ENCODE measurements at regions not wholly inside any gene's neighbourhood (a gene's known extent, or its start where the extent isn't known, plus 50 kb on each side); places are given as distances from the start of the nearest gene placed in this dataset.

- no peak overlapping the region for H3K23ac ChIP-seq (ENCODE audit: low read depth, low read length, poor library complexity)
- H2AK5ac ChIP-seq (ENCODE audit: low read depth, low read length) = no peak overlapping the region
- H2BK12ac ChIP-seq (ENCODE audit: low read length) = no peak overlapping the region
- H2AFZ ChIP-seq (ENCODE audit: low read length) = peak overlapping the region; percentile 50
- H3K18ac ChIP-seq (ENCODE audit: low read length) = no peak overlapping the region
- H2BK5ac ChIP-seq (ENCODE audit: low read length) = no peak overlapping the region
- no peaks in the 10 kb centered on the region for H3K79me1 ChIP-seq (ENCODE audit: low read depth, low read length)
- H3K9me3 ChIP-seq (replicated peaks in 1 of 2; ENCODE audit: control insufficient read depth in 2 of 2, insufficient read depth in 1 of 2, low read depth in 1 of 2, low read length in 2 of 2) = no peaks in the 10 kb centered on the region
- no peak overlapping the region for H4K91ac ChIP-seq (ENCODE audit: low read depth, low read length, poor library complexity)
- H2BK120ac ChIP-seq (ENCODE audit: low read depth, low read length) = no peak overlapping the region
- no peak overlapping the region for H3K14ac ChIP-seq (ENCODE audit: low read length)
- no peak overlapping the region for H3K9ac ChIP-seq (ENCODE audit: low read depth, low read length, poor library complexity)
- H3K36me3 ChIP-seq (replicated peaks in 1 of 2; ENCODE audit: control insufficient read depth in 2 of 2, insufficient read depth in 2 of 2, low read length in 2 of 2) = no peaks in the 10 kb centered on the region
- WGBS, 2 donors (ENCODE audit: extremely low coverage in 2 of 2, insufficient read length in 2 of 2, insufficient replicate concordance in 1 of 2) = no CpG with 5 or more reads among the region's 1 CpG
- H3K4me3 ChIP-seq (ENCODE audit: low read length in 2 of 2) = no peak overlapping the region
- H3K27me3 ChIP-seq (ENCODE audit: control insufficient read depth in 3 of 3, insufficient read depth in 3 of 3, low read depth in 1 of 3, low read length in 3 of 3) = no peaks in the 10 kb centered on the region
- no peak overlapping the region for H3K4me2 ChIP-seq (ENCODE audit: insufficient read depth, low read length, poor library complexity, severe bottlenecking)
- no peak overlapping the region for H4K8ac ChIP-seq (ENCODE audit: low read depth, low read length)
- H3K27ac ChIP-seq (replicated peaks; ENCODE audit: low read length) = no peak overlapping the region
- DNase-seq (ENCODE audit: low spot score) = no peak
- H2BK15ac ChIP-seq (ENCODE audit: low read length) = no peak overlapping the region
- H3K4me1 ChIP-seq (ENCODE audit: control insufficient read depth in 2 of 2, insufficient read depth in 1 of 2, low read depth in 1 of 2, low read length in 2 of 2) = peaks cover 2 to 11% of the 10 kb centered on the region in 2 donors
- H3K4ac ChIP-seq (ENCODE audit: low read length) = no peak overlapping the region
Observed at GRCh38 chr4:133476063-133476462, 327.0 kb downstream of the PCDH10 start.

DNA sequence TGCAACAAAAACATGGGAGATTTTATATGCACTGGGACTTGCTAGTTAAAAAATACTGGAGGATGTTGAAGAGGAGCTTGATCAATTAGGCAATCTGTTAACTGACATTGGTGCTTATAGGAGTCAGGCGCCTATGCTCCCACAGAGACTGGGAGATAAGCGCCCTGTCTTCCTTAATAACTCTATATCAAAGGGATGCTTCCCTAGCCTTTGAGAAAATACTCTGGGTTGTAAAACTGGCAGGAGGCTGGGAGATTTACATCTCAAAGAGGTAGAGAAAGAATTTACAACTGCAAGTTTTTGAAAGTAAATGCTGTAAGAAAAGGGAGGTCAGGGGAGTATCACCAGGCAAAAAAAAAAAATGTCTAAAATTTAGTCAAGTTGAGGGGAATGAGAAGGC lies 325.4 kb downstream of the PCDH10 start:
- Histone ChIP-seq H2BK120ac (ENCODE audit: low read depth, low read length) (no peak overlapping the region), H3K14ac (ENCODE audit: low read length) (no peak overlapping the region), H3K27me3 (ENCODE audit: control insufficient read depth in 3 of 3, insufficient read depth in 3 of 3, low read depth in 1 of 3, low read length in 3 of 3) (no peaks in the 10 kb centered on the region), H4K91ac (ENCODE audit: low read depth, low read length, poor library complexity) (no peak overlapping the region), H3K4ac (ENCODE audit: low read length) (no peak overlapping the region), H2BK12ac (ENCODE audit: low read length) (no peak overlapping the region), H3K18ac (ENCODE audit: low read length) (no peak overlapping the region), H3K4me3 (ENCODE audit: low read length in 2 of 2) (no peak overlapping the region), H3K9me3 (replicated peaks in 1 of 2; ENCODE audit: control insufficient read depth in 2 of 2, insufficient read depth in 1 of 2, low read depth in 1 of 2, low read length in 2 of 2) (no peaks in the 10 kb centered on the region), H3K9ac (ENCODE audit: low read depth, low read length, poor library complexity) (no peak overlapping the region), H2BK5ac (ENCODE audit: low read length) (no peak overlapping the region), H2AFZ (ENCODE audit: low read length) (peak overlapping the region; percentile 4), H2AK5ac (ENCODE audit: low read depth, low read length) (no peak overlapping the region), H3K23ac (ENCODE audit: low read depth, low read length, poor library complexity) (no peak overlapping the region), H3K27ac (replicated peaks; ENCODE audit: low read length) (no peak overlapping the region), H3K4me2 (ENCODE audit: insufficient read depth, low read length, poor library complexity, severe bottlenecking) (no peak overlapping the region), H3K4me1 (ENCODE audit: control insufficient read depth in 2 of 2, insufficient read depth in 1 of 2, low read depth in 1 of 2, low read length in 2 of 2) (peaks cover 2 to 11% of the 10 kb centered on the region in 2 donors), H3K36me3 (replicated peaks in 1 of 2; ENCODE audit: control insufficient read depth in 2 of 2, insufficient read depth in 2 of 2, low read length in 2 of 2) (no peaks in the 10 kb centered on the region), H3K79me1 (ENCODE audit: low read depth, low read length) (no peaks in the 10 kb centered on the region), H4K8ac (ENCODE audit: low read depth, low read length) (no peak overlapping the region), H2BK15ac (ENCODE audit: low read length) (no peak overlapping the region)
- WGBS, 2 donors (ENCODE audit: extremely low coverage in 2 of 2, insufficient read length in 2 of 2, insufficient replicate concordance in 1 of 2) = no CpG with 5 or more reads among the region's 2 CpGs
- DNase-seq (ENCODE audit: low spot score) = no peak

DNA sequence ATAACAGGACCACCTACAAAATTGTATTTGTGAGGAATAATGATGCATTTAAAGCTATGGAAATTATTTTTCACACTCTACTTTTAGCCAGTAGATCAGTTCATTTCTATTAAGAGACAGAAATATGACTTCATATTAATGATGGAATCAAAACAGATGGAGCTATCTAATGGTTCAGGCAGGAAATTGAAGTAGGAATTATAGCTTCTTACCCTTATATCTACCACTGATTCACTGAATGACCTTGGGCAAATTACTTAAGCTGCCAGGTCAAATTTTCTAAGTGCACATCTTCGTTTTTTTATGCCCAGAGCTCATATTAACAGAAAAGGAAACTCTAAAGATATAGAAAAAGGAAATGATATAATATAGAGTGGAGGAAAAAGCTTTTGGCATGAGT lies 323.1 kb downstream of the PCDH10 start:
- Histone ChIP-seq H3K18ac (ENCODE audit: low read length) (no peak overlapping the region), H3K27me3 (ENCODE audit: control insufficient read depth in 3 of 3, insufficient read depth in 3 of 3, low read depth in 1 of 3, low read length in 3 of 3) (no peaks in the 10 kb centered on the region), H2AFZ (ENCODE audit: low read length) (no peak overlapping the region), H2AK5ac (ENCODE audit: low read depth, low read length) (no peak overlapping the region), H3K79me1 (ENCODE audit: low read depth, low read length) (no peaks in the 10 kb centered on the region), H4K8ac (ENCODE audit: low read depth, low read length) (no peak overlapping the region), H3K23ac (ENCODE audit: low read depth, low read length, poor library complexity) (no peak overlapping the region), H3K9me3 (replicated peaks in 1 of 2; ENCODE audit: control insufficient read depth in 2 of 2, insufficient read depth in 1 of 2, low read depth in 1 of 2, low read length in 2 of 2) (no peaks in the 10 kb centered on the region), H3K4me2 (ENCODE audit: insufficient read depth, low read length, poor library complexity, severe bottlenecking) (no peak overlapping the region), H3K14ac (ENCODE audit: low read length) (no peak overlapping the region), H3K36me3 (replicated peaks in 1 of 2; ENCODE audit: control insufficient read depth in 2 of 2, insufficient read depth in 2 of 2, low read length in 2 of 2) (no peaks in the 10 kb centered on the region), H4K91ac (ENCODE audit: low read depth, low read length, poor library complexity) (no peak overlapping the region), H3K9ac (ENCODE audit: low read depth, low read length, poor library complexity) (no peak overlapping the region), H3K27ac (replicated peaks; ENCODE audit: low read length) (no peak overlapping the region), H3K4me1 (ENCODE audit: control insufficient read depth in 2 of 2, insufficient read depth in 1 of 2, low read depth in 1 of 2, low read length in 2 of 2) (peaks cover 2 to 13% of the 10 kb centered on the region in 2 donors), H3K4ac (ENCODE audit: low read length) (no peak overlapping the region), H2BK12ac (ENCODE audit: low read length) (no peak overlapping the region), H2BK120ac (ENCODE audit: low read depth, low read length) (no peak overlapping the region), H3K4me3 (ENCODE audit: low read length in 2 of 2) (no peak overlapping the region), H2BK15ac (ENCODE audit: low read length) (no peak overlapping the region), H2BK5ac (ENCODE audit: low read length) (no peak overlapping the region)
- DNase-seq (ENCODE audit: low spot score) = no peak
- WGBS, 2 donors (ENCODE audit: extremely low coverage in 2 of 2, insufficient read length in 2 of 2, insufficient replicate concordance in 1 of 2) = no CpG with 5 or more reads among the region's 1 CpG

- Histone ChIP-seq H2AFZ (ENCODE audit: low read length) (peak overlapping the region; percentile 27), H3K4ac (ENCODE audit: low read length) (no peak overlapping the region), H4K91ac (ENCODE audit: low read depth, low read length, poor library complexity) (no peak overlapping the region), H2BK120ac (ENCODE audit: low read depth, low read length) (no peak overlapping the region), H3K4me2 (ENCODE audit: insufficient read depth, low read length, poor library complexity, severe bottlenecking) (no peak overlapping the region), H3K9me3 (replicated peaks in 1 of 2; ENCODE audit: control insufficient read depth in 2 of 2, insufficient read depth in 1 of 2, low read depth in 1 of 2, low read length in 2 of 2) (no peaks in the 10 kb centered on the region), H3K27ac (replicated peaks; ENCODE audit: low read length) (no peak overlapping the region), H3K4me1 (ENCODE audit: control insufficient read depth in 2 of 2, insufficient read depth in 1 of 2, low read depth in 1 of 2, low read length in 2 of 2) (peaks cover 0 to 6% of the 10 kb centered on the region in 2 donors), H2BK12ac (ENCODE audit: low read length) (no peak overlapping the region), H2BK15ac (ENCODE audit: low read length) (no peak overlapping the region), H2AK5ac (ENCODE audit: low read depth, low read length) (no peak overlapping the region), H3K23ac (ENCODE audit: low read depth, low read length, poor library complexity) (no peak overlapping the region), H3K27me3 (ENCODE audit: control insufficient read depth in 3 of 3, insufficient read depth in 3 of 3, low read depth in 1 of 3, low read length in 3 of 3) (no peaks in the 10 kb centered on the region), H3K36me3 (replicated peaks in 1 of 2; ENCODE audit: control insufficient read depth in 2 of 2, insufficient read depth in 2 of 2, low read length in 2 of 2) (no peaks in the 10 kb centered on the region), H3K4me3 (ENCODE audit: low read length in 2 of 2) (no peak overlapping the region), H2BK5ac (ENCODE audit: low read length) (no peak overlapping the region), H3K9ac (ENCODE audit: low read depth, low read length, poor library complexity) (no peak overlapping the region), H3K14ac (ENCODE audit: low read length) (no peak overlapping the region), H3K79me1 (ENCODE audit: low read depth, low read length) (no peaks in the 10 kb centered on the region), H3K18ac (ENCODE audit: low read length) (no peak overlapping the region), H4K8ac (ENCODE audit: low read depth, low read length) (no peak overlapping the region)
- WGBS, 2 donors (ENCODE audit: extremely low coverage in 2 of 2, insufficient read length in 2 of 2, insufficient replicate concordance in 1 of 2) = no CpG with 5 or more reads among the region's 3 CpGs
- no peak for DNase-seq (ENCODE audit: low spot score)
Observed at GRCh38 chr4:133467290-133467947, 318.3 kb downstream of the PCDH10 start.
